ENCODE measurements at regions not wholly inside any gene's neighbourhood (a gene's known extent, or its start where the extent isn't known, plus 50 kb on each side); places are given as distances from the start of the nearest gene placed in this dataset.

- WGBS, 2 donors, result 74 to 76% methylated on average over 2 of the region's 2 CpGs
- H3K27me3 ChIP-seq, result no peaks in the 10 kb centered on the region
- no peak for DNase-seq
Observed at GRCh38 chr2:23220513-23221094, 164.4 kb upstream of the KLHL29 start.

GRCh38 chr2:23221236-23221635 is 163.7 kb upstream of the KLHL29 start:
- no peaks in the 10 kb centered on the region for H3K27me3 ChIP-seq
- intact Hi-C loops (cut with DNase I; ENCODE audit: low total_unique reads), result no loop called here
- no peak overlapping the region for H3K27ac ChIP-seq
- 71 to 88% methylated on average over 5 of the region's 5 CpGs for WGBS, 2 donors
- TF ChIP-seq POLR2A (IDR thresholded peaks at IDR 0.05) (no peak), CTCF (IDR thresholded peaks at IDR 0.05) (no peak)
- no peaks in the 10 kb centered on the region for H3K4me1 ChIP-seq
- DNase-seq, result no peak
- H3K4me3 ChIP-seq, result no peak overlapping the region
- no peaks in the 10 kb centered on the region for H3K9me3 ChIP-seq
- no peaks in the 10 kb centered on the region for H3K36me3 ChIP-seq (ENCODE audit: low read depth, missing control alignments)

More at GRCh38 chr2:23220513-23221094, 164.4 kb upstream of the KLHL29 start:
- Histone ChIP-seq H3K9me3 (no peaks in the 10 kb centered on the region), H3K4me1 (no peaks in the 10 kb centered on the region), H3K4me3 (no peak overlapping the region), H3K36me3 (ENCODE audit: low read depth, missing control alignments) (no peaks in the 10 kb centered on the region), H3K27ac (no peak overlapping the region)
- intact Hi-C loops (cut with DNase I; ENCODE audit: low total_unique reads), result no loop called here
- no peak for TF ChIP-seq CTCF (IDR thresholded peaks at IDR 0.05)
- no peak for TF ChIP-seq POLR2A (IDR thresholded peaks at IDR 0.05)

GRCh38 chr2:23221901-23222300 is 163.1 kb upstream of the KLHL29 start:
- Histone ChIP-seq H3K9me3 (no peaks in the 10 kb centered on the region), H3K27ac (no peak overlapping the region), H3K4me3 (no peak overlapping the region), H3K36me3 (ENCODE audit: low read depth, missing control alignments) (no peaks in the 10 kb centered on the region), H3K4me1 (no peaks in the 10 kb centered on the region), H3K27me3 (no peaks in the 10 kb centered on the region)
- DNase-seq, result no peak
- WGBS, 2 donors, result 93 to 95% methylated on average over 3 to 4 of the region's 4 CpGs
- intact Hi-C loops (cut with DNase I; ENCODE audit: low total_unique reads), result no loop called here
- TF ChIP-seq CTCF (IDR thresholded peaks at IDR 0.05) (no peak), POLR2A (IDR thresholded peaks at IDR 0.05) (no peak)

GRCh38 chr2:23230885-23231284 is 154.1 kb upstream of the KLHL29 start:
- H3K9me3 ChIP-seq, result no peaks in the 10 kb centered on the region
- DNase-seq, result no peak
- WGBS, 2 donors, result 88 to 98% methylated on average over 6 to 7 of the region's 8 CpGs
- intact Hi-C loops (cut with DNase I; ENCODE audit: low total_unique reads), result no loop called here
- no peak overlapping the region for H3K4me3 ChIP-seq
- H3K36me3 ChIP-seq (ENCODE audit: low read depth, missing control alignments), result no peaks in the 10 kb centered on the region
- no peaks in the 10 kb centered on the region for H3K27me3 ChIP-seq
- H3K4me1 ChIP-seq, result no peaks in the 10 kb centered on the region
- H3K27ac ChIP-seq, result no peak overlapping the region
- TF ChIP-seq CTCF (IDR thresholded peaks at IDR 0.05) (no peak), POLR2A (IDR thresholded peaks at IDR 0.05) (no peak)

GRCh38 chr2:23231865-23232264 is 153.1 kb upstream of the KLHL29 start:
- Histone ChIP-seq H3K4me3 (no peak overlapping the region), H3K36me3 (ENCODE audit: low read depth, missing control alignments) (no peaks in the 10 kb centered on the region), H3K27ac (no peak overlapping the region), H3K9me3 (no peaks in the 10 kb centered on the region), H3K4me1 (no peaks in the 10 kb centered on the region), H3K27me3 (no peaks in the 10 kb centered on the region)
- TF ChIP-seq CTCF (IDR thresholded peaks at IDR 0.05) (no peak), POLR2A (IDR thresholded peaks at IDR 0.05) (no peak)
- 87 to 89% methylated on average over 6 to 7 of the region's 7 CpGs for WGBS, 2 donors
- intact Hi-C loops (cut with DNase I; ENCODE audit: low total_unique reads), result no loop called here
- DNase-seq, result no peak

All from testis (tissue), 2 donors.